HepG2 (cell line): ENCODE measurements at regions not wholly inside any gene's neighbourhood (a gene's known extent, or its start where the extent isn't known, plus 50 kb on each side); places are given as distances from the start of the nearest gene placed in this dataset.

Experiments used
- ATAC-seq: fragments of 200-7000 bp; cut with Tn5 transposase; 3 replicates; pipeline ENCODE4 v1.9.1; 2020; ENCODE audit warnings: mild to moderate bottlenecking, moderate library complexity
- BruUV-seq: library from RNA; stranded (reverse); fragments of 400-500 nt; replicated peaks from 2 replicates; lab custom pipeline; 2021; lab: Mats Ljungman, UMichigan
- CTCF ChIA-PET: fragments of 300-600 bp; formaldehyde crosslinking; extraction: SDS; loops from one replicate; lab custom pipeline; 2021; ENCODE audit warnings: low total read pairs, inconsistent platforms, low intra/inter-chr PET ratio; lab: Yijun Ruan, JAX
- POLR2A ChIA-PET: fragments of 350-600 bp; sonication (Branson Sonifier 250); formaldehyde crosslinking; loops from one replicate; lab custom pipeline; 2020; ENCODE audit warnings: antibody characterized with exemption, inconsistent platforms; lab: Yijun Ruan, JAX
- DNase-seq: peaks from one replicate; pipeline ENCODE4 v3.0.0-alpha.2; 2015; ENCODE audit warnings: low spot score
- FAIRE-seq: peaks from 3 replicates; lab custom pipeline; 2011; peaks lifted over from hg19 to GRCh38; lab: Jason Lieb, UNC
- H2AFZ ChIP-seq: one replicate; pipeline ENCODE4 v1.6.1; 2011; ENCODE audit warnings: low read length, inconsistent platforms
- H3K27ac ChIP-seq: fragments of 300-600 bp; 3 replicates; pipeline ENCODE4 v1.8.0; 2011; ENCODE audit warnings: mixed run types, mild to moderate bottlenecking, mixed read lengths, low read length, inconsistent platforms; ENCODE audit not compliant: insufficient read depth; ENCODE audit errors: extremely low read length
- H3K27me3 ChIP-seq, 2 experiments: fragments of 200-600 bp in 1 of 2; 2 replicates in 1 of 2; 3 replicates in 1 of 2; pipeline versions ENCODE4 v1.6.0 to v1.8.0; 2011; ENCODE audit warnings: low read length in 2 of 2, mild to moderate bottlenecking in 2 of 2, moderate library complexity in 2 of 2, inconsistent platforms in 1 of 2; ENCODE audit not compliant: insufficient read depth in 2 of 2, control insufficient read depth in 1 of 2
- H3K36me3 ChIP-seq, 2 experiments: fragments of 200-600 bp in 1 of 2; replicated peaks in 1 of 2; 2 replicates in 1 of 2; 3 replicates in 1 of 2; pipeline versions ENCODE4 v1.5.1 to v1.8.0; 2011; ENCODE audit warnings: low read length in 2 of 2, inconsistent platforms in 1 of 2; ENCODE audit not compliant: insufficient read depth in 2 of 2, control insufficient read depth in 1 of 2
- H3K4me1 ChIP-seq: 2 replicates; pipeline ENCODE4 v1.5.1; 2012; ENCODE audit warnings: low read length, inconsistent platforms; ENCODE audit not compliant: insufficient read depth
- H3K4me2 ChIP-seq: 2 replicates; pipeline ENCODE4 v1.6.0; 2011; ENCODE audit warnings: low read depth, low read length, inconsistent platforms
- H3K4me3 ChIP-seq, 3 experiments: fragments of 200-600 bp in 1 of 3; sonication (generic), shearing (Covaris generic) in 1 of 3; replicated peaks in 1 of 3; 2 replicates each; pipeline ENCODE4 v1.5.1; 2011 to 2016; ENCODE audit warnings: low read length in 3 of 3, inconsistent platforms in 2 of 3, low read depth in 2 of 3, mild to moderate bottlenecking in 2 of 3, control low read depth in 1 of 3, mixed read lengths in 1 of 3; ENCODE audit not compliant: insufficient read depth in 1 of 3
- H3K79me2 ChIP-seq: one replicate; pipeline ENCODE4 v1.6.1; 2011; ENCODE audit warnings: low read length, inconsistent platforms; ENCODE audit not compliant: insufficient read depth
- H3K9ac ChIP-seq: 2 replicates; pipeline ENCODE4 v1.6.0; 2011; ENCODE audit warnings: mild to moderate bottlenecking, low read depth, low read length, inconsistent platforms; ENCODE audit not compliant: insufficient read depth
- H3K9me3 ChIP-seq: 2 replicates; pipeline ENCODE4 v1.5.1; 2012; ENCODE audit warnings: mild to moderate bottlenecking, low read length
- H4K20me1 ChIP-seq: 2 replicates; pipeline ENCODE4 v1.6.0; 2011; ENCODE audit warnings: inconsistent platforms, mild to moderate bottlenecking, low read length, moderate library complexity; ENCODE audit not compliant: insufficient read depth
- CBX2 ChIP-seq, 2 experiments: fragments of 200-600 bp in 1 of 2; sonication (generic); formaldehyde crosslinking in 1 of 2; IDR thresholded peaks; 2 replicates each; pipeline versions ENCODE4 v1.7.0 to v1.8.1; 2018 to 2022; ENCODE audit warnings: low read depth in 2 of 2, low read length in 1 of 2, mild to moderate bottlenecking in 1 of 2, missing genetic modification reagents in 1 of 2
- ELF4 ChIP-seq: sonication (generic); formaldehyde crosslinking; IDR thresholded peaks from 2 replicates; pipeline ENCODE4 v1.5.0; 2020; ENCODE audit warnings: missing genetic modification reagents, mild to moderate bottlenecking, moderate library complexity, borderline replicate concordance
- FOXA3 ChIP-seq: IDR thresholded peaks from 2 replicates; pipeline ENCODE4 v1.6.1; 2016; ENCODE audit warnings: missing genetic modification reagents, missing compliant biosample characterization
- HES4 ChIP-seq: sonication (generic); formaldehyde crosslinking; IDR thresholded peaks from 2 replicates; pipeline ENCODE4 v1.9.0; 2021; ENCODE audit warnings: mild to moderate bottlenecking, missing genetic modification reagents, borderline replicate concordance
- HNRNPLL ChIP-seq: fragments of 200-400 bp; formaldehyde crosslinking; IDR thresholded peaks from 2 replicates; pipeline ENCODE4 v1.6.1; 2017; ENCODE audit warnings: mild to moderate bottlenecking, low read depth, low read length; ENCODE audit not compliant: poor library complexity, severe bottlenecking
- PAX8 ChIP-seq: sonication (generic); formaldehyde crosslinking; IDR thresholded peaks from 2 replicates; pipeline ENCODE4 v1.8.0; 2022; ENCODE audit warnings: mild to moderate bottlenecking, missing genetic modification reagents, borderline replicate concordance
- TCF12 ChIP-seq, 2 experiments: fragments of 450-650 bp in 1 of 2; sonication (generic) in 1 of 2; formaldehyde crosslinking in 1 of 2; IDR thresholded peaks; 2 replicates each; pipeline versions ENCODE4 v1.6.1 to v1.8.0; 2017 to 2022; ENCODE audit warnings: antibody characterized with exemption in 1 of 2, mild to moderate bottlenecking in 1 of 2, missing genetic modification reagents in 1 of 2, moderate library complexity in 1 of 2
- ZKSCAN1 ChIP-seq: fragments of 150-350 bp; IDR thresholded peaks from 2 replicates; pipeline ENCODE4 v1.6.1; 2014; ENCODE audit warnings: low read length
- ZNF564 ChIP-seq: sonication (generic); formaldehyde crosslinking; IDR thresholded peaks from 2 replicates; pipeline ENCODE4 v1.8.1; 2023; ENCODE audit warnings: mild to moderate bottlenecking, missing genetic modification reagents
- ZNF777 ChIP-seq: sonication (generic); formaldehyde crosslinking; IDR thresholded peaks from 2 replicates; pipeline ENCODE4 v1.4.0; 2020; ENCODE audit warnings: missing genetic modification reagents
- ZNF781 ChIP-seq: sonication (generic); formaldehyde crosslinking; IDR thresholded peaks from 2 replicates; pipeline ENCODE4 v1.5.1; 2020; ENCODE audit warnings: borderline replicate concordance, mild to moderate bottlenecking, missing genetic modification reagents; ENCODE audit errors: not compliant biosample characterization
- WGBS: methylation state at CpG from one replicate; pipeline ENCODE4 v1.1.6; 2017; ENCODE audit warnings: low lambda C conversion rate; 5-methylcytosine and 5-hydroxymethylcytosine counted together
- in situ Hi-C: cut with HindIII; loops from 2 replicates; pipeline ENCODE4 v1.10.0; 2017; ENCODE audit warnings: low pct_unique_long_range_greater_than_20kb; ENCODE audit not compliant: extremely low pct_ligation_motif_present
- intact Hi-C: fragments of 100-400 bp; cut with micrococcal nuclease; formaldehyde crosslinking; loops from one replicate; pipeline ENCODE4 v1.10.0; 2022; ENCODE audit not compliant: unreplicated experiment
- TF ChIP-seq, protein P1 (sequence below): IDR thresholded peaks from 2 replicates; pipeline ENCODE4 v1.6.1; 2012; ENCODE audit warnings: low read length, improper control_type of control experiment
- TF ChIP-seq, protein P2 (sequence below): sonication (generic); formaldehyde crosslinking; IDR thresholded peaks from 2 replicates; pipeline ENCODE4 v1.4.0; 2020; ENCODE audit warnings: mild to moderate bottlenecking, low read depth, missing genetic modification reagents
- TF ChIP-seq, protein P3 (sequence below): sonication (generic); formaldehyde crosslinking; IDR thresholded peaks from 2 replicates; pipeline ENCODE4 v1.8.1; 2023; ENCODE audit warnings: missing genetic modification reagents, mild to moderate bottlenecking, borderline replicate concordance

DNA sequence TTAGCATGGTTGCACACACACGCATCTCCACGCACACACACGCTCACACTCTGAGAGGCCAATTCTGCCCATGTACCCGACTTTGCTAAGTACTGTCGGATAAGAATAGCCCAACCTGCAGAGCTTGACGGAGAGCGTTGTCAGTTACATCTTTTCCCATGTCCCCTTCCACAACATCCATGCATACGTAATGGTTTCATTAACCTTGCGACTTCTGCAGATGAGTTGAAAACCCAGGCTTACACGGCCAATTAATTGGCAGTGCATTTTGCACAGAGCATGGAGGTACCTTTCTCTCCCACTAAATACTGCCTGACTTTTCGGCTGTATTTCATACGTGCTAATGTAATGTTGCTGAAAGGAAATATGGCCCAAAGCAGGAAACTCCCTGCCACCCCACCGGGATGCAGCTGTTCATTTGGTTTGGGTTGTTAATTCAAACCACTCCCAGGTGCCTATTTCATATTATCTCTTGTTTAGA, 291.2 kb upstream of the HABP2 start:
- DNase-seq (no peak), FAIRE-seq (no peak), ATAC-seq (no peak)
- H3K27ac ChIP-seq = no peak overlapping the region
- no peak overlapping the region for H3K4me3 ChIP-seq
- H3K36me3 ChIP-seq = no peaks in the 10 kb centered on the region
- no peaks in the 10 kb centered on the region for H4K20me1 ChIP-seq
- BruUV-seq = no TSS peak
- WGBS = 53% methylated on average over 12 of the region's 13 CpGs
- TF ChIP-seq ZNF781 (CRISPR knock-in tag) (no peak), HES4 (CRISPR knock-in tag) (no peak), TCF12 (IDR thresholded peaks at IDR 0.05) (no peak), TCF12 (CRISPR knock-in tag; IDR thresholded peaks at IDR 0.05) (no peak), HNRNPLL (no peak), CBX2 (IDR thresholded peaks at IDR 0.05; ENCODE audit: low read depth, low read length) (no peak), CBX2 (CRISPR knock-in tag; IDR thresholded peaks at IDR 0.05; ENCODE audit: low read depth) (no peak), ELF4 (CRISPR knock-in tag) (no peak), PAX8 (CRISPR knock-in tag) (no peak), ZKSCAN1 (no peak), ZNF564 (CRISPR knock-in tag) (no peak), FOXA3 (CRISPR knock-in tag) (no peak), ZNF777 (CRISPR knock-in tag) (no peak)
- TF ChIP-seq, protein P1, sequence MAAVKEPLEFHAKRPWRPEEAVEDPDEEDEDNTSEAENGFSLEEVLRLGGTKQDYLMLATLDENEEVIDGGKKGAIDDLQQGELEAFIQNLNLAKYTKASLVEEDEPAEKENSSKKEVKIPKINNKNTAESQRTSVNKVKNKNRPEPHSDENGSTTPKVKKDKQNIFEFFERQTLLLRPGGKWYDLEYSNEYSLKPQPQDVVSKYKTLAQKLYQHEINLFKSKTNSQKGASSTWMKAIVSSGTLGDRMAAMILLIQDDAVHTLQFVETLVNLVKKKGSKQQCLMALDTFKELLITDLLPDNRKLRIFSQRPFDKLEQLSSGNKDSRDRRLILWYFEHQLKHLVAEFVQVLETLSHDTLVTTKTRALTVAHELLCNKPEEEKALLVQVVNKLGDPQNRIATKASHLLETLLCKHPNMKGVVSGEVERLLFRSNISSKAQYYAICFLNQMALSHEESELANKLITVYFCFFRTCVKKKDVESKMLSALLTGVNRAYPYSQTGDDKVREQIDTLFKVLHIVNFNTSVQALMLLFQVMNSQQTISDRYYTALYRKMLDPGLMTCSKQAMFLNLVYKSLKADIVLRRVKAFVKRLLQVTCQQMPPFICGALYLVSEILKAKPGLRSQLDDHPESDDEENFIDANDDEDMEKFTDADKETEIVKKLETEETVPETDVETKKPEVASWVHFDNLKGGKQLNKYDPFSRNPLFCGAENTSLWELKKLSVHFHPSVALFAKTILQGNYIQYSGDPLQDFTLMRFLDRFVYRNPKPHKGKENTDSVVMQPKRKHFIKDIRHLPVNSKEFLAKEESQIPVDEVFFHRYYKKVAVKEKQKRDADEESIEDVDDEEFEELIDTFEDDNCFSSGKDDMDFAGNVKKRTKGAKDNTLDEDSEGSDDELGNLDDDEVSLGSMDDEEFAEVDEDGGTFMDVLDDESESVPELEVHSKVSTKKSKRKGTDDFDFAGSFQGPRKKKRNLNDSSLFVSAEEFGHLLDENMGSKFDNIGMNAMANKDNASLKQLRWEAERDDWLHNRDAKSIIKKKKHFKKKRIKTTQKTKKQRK = no peak
- TF ChIP-seq, protein P2, sequence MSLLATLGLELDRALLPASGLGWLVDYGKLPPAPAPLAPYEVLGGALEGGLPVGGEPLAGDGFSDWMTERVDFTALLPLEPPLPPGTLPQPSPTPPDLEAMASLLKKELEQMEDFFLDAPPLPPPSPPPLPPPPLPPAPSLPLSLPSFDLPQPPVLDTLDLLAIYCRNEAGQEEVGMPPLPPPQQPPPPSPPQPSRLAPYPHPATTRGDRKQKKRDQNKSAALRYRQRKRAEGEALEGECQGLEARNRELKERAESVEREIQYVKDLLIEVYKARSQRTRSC (CRISPR knock-in tag) = no peak
- TF ChIP-seq, protein P3, sequence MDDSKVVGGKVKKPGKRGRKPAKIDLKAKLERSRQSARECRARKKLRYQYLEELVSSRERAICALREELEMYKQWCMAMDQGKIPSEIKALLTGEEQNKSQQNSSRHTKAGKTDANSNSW (CRISPR knock-in tag) = no peak
- peaks cover 11% of the 10 kb centered on the region; the same call in 1 of the 2 replicates for H3K4me1 ChIP-seq
- in situ Hi-C loops = no loop called here
- H3K27me3 ChIP-seq = peaks cover 0 to 54% of the 10 kb centered on the region in 2 experiments; a peak in 4 of 5 replicates
- CTCF ChIA-PET = no interaction called here
- intact Hi-C loops = no loop called here
- no peaks in the 10 kb centered on the region for H3K79me2 ChIP-seq
- no peak overlapping the region for H3K9ac ChIP-seq
- H2AFZ ChIP-seq = no peak overlapping the region
- no peak overlapping the region for H3K4me2 ChIP-seq
- H3K9me3 ChIP-seq = no peaks in the 10 kb centered on the region
- POLR2A ChIA-PET = no interaction called here
